ENCODE measurements at regions not wholly inside any gene's neighbourhood (a gene's known extent, or its start where the extent isn't known, plus 50 kb on each side); places are given as distances from the start of the nearest gene placed in this dataset.

- TF ChIP-seq ZNF143 (CRISPR knock-in tag; IDR thresholded peaks at IDR 0.05), result no peak
- no peak for TF ChIP-seq CTCF (CRISPR knock-in tag; IDR thresholded peaks at IDR 0.05)
- no peak for TF ChIP-seq ISX (CRISPR knock-in tag; conservative IDR thresholded peaks at IDR 0.05)
- no peak for TF ChIP-seq ZC3H4 (CRISPR knock-in tag; IDR thresholded peaks at IDR 0.05; ENCODE audit: borderline replicate concordance)
- no peak for TF ChIP-seq ZNF816 (CRISPR knock-in tag; IDR thresholded peaks at IDR 0.05; ENCODE audit: borderline replicate concordance)
- TF ChIP-seq, protein P1, sequence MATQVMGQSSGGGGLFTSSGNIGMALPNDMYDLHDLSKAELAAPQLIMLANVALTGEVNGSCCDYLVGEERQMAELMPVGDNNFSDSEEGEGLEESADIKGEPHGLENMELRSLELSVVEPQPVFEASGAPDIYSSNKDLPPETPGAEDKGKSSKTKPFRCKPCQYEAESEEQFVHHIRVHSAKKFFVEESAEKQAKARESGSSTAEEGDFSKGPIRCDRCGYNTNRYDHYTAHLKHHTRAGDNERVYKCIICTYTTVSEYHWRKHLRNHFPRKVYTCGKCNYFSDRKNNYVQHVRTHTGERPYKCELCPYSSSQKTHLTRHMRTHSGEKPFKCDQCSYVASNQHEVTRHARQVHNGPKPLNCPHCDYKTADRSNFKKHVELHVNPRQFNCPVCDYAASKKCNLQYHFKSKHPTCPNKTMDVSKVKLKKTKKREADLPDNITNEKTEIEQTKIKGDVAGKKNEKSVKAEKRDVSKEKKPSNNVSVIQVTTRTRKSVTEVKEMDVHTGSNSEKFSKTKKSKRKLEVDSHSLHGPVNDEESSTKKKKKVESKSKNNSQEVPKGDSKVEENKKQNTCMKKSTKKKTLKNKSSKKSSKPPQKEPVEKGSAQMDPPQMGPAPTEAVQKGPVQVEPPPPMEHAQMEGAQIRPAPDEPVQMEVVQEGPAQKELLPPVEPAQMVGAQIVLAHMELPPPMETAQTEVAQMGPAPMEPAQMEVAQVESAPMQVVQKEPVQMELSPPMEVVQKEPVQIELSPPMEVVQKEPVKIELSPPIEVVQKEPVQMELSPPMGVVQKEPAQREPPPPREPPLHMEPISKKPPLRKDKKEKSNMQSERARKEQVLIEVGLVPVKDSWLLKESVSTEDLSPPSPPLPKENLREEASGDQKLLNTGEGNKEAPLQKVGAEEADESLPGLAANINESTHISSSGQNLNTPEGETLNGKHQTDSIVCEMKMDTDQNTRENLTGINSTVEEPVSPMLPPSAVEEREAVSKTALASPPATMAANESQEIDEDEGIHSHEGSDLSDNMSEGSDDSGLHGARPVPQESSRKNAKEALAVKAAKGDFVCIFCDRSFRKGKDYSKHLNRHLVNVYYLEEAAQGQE (IDR thresholded peaks at IDR 0.05; ENCODE audit: borderline replicate concordance in 1 of 2, low read depth in 1 of 2, low read length in 2 of 2), result no peak
- no peak for TF ChIP-seq NCOA2 (CRISPR knock-in tag; IDR thresholded peaks at IDR 0.05)
- no peak for TF ChIP-seq RAD21 (CRISPR knock-in tag; IDR thresholded peaks at IDR 0.05)
These were observed 1344.9 kb upstream of the TENM3 start for GRCh38 chr4:180898305-180898704.

Data from HepG2 (cell line).